ENCODE measurements at regions not wholly inside any gene's neighbourhood (a gene's known extent, or its start where the extent isn't known, plus 50 kb on each side); places are given as distances from the start of the nearest gene placed in this dataset.

DNA sequence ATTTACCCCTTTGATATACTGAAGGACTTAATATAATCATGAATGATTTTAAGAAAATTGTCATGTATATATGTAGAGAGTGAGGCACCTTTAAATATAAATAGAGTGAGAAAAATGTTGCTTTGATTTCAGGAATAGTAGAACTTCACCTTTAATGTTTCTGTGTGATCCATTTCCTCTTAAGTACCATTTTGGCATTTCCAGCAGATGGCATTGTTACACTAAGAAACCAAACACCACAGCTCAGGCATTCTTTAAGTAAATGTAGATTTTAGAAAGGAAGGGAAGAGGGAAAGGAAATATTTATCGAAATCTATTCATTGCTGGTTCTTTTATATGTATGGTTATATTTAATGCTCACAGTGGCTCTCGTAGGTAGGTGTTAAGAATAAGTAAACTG is 556.7 kb upstream of the FBXO33 start:
- Histone ChIP-seq H3K9me3 (no peaks in the 10 kb centered on the region), H3K36me3 (replicated peaks in 1 of 2; ENCODE audit: control insufficient read depth in 1 of 2, insufficient read depth in 2 of 2, low read length in 1 of 2) (no peaks in the 10 kb centered on the region), H3K27me3 (ENCODE audit: insufficient read depth) (no peaks in the 10 kb centered on the region), H3K4me1 (ENCODE audit: control insufficient read depth in 1 of 2, insufficient read depth in 2 of 2, low read depth in 1 of 2, low read length in 1 of 2) (no peaks in the 10 kb centered on the region), H4K20me1 (ENCODE audit: insufficient read depth) (no peaks in the 10 kb centered on the region), H3K9me2 (no peaks in the 10 kb centered on the region), H3K4me3 (ENCODE audit: low read depth in 2 of 2, low read length in 1 of 2) (peak overlapping the region in 1 of 2 experiments; percentile 39; a peak in 1 of 4 replicates), H2AFZ (ENCODE audit: low read depth) (no peak overlapping the region), H3K79me2 (ENCODE audit: insufficient read depth) (no peaks in the 10 kb centered on the region), H3F3A (replicated peaks; ENCODE audit: insufficient read depth) (no peaks in the 10 kb centered on the region), H3K4me2 (no peak overlapping the region), H3K9ac (no peak overlapping the region), H3K27ac (ENCODE audit: low read depth in 2 of 2, low read length in 1 of 2) (no peak overlapping the region)
- no peak for DNase-seq
- TF ChIP-seq POLR2AphosphoS5 (IDR thresholded peaks at IDR 0.05; ENCODE audit: low read depth, low read length) (no peak), CTCF (IDR thresholded peaks at IDR 0.05) (peak; percentile 51), RAD21 (IDR thresholded peaks at IDR 0.05; ENCODE audit: low read length) (peak; percentile 47)
- POLR2A ChIA-PET, result no interaction called here
- WGBS (ENCODE audit: low lambda C conversion rate), result 0% methylated on average over 2 of the region's 2 CpGs
- CTCF ChIA-PET, result no interaction called here

DNA sequence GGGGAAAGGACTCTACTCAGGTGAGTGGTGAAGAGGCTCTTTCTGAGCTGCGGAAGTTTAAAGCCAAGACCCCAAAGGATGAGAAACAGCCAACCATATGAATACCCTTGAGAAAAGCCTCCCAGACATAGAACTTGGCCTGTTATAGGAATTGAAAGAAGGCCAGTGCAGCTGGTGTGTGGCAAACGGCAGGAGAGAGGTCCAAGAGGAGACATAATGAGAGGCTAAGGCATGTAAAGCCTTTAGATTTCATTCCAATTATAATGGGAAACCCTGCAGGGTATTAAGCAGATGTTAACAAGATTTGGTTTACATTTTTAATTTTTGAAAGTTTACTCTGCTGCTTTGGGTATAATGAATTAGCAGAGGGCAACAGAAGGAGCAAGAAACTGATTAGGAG is 552.1 kb upstream of the FBXO33 start:
- Histone ChIP-seq H3K27ac (ENCODE audit: low read depth in 2 of 2, low read length in 1 of 2) (no peak overlapping the region), H3K4me2 (no peak overlapping the region), H3K36me3 (replicated peaks in 1 of 2; ENCODE audit: control insufficient read depth in 1 of 2, insufficient read depth in 2 of 2, low read length in 1 of 2) (no peaks in the 10 kb centered on the region), H3K27me3 (ENCODE audit: insufficient read depth) (no peaks in the 10 kb centered on the region), H3K79me2 (ENCODE audit: insufficient read depth) (no peaks in the 10 kb centered on the region), H2AFZ (ENCODE audit: low read depth) (no peak overlapping the region), H3K4me3 (ENCODE audit: low read depth in 2 of 2, low read length in 1 of 2) (no peak overlapping the region), H3K9me3 (no peaks in the 10 kb centered on the region), H3K9me2 (no peaks in the 10 kb centered on the region), H3K9ac (no peak overlapping the region), H3F3A (replicated peaks; ENCODE audit: insufficient read depth) (no peaks in the 10 kb centered on the region), H4K20me1 (ENCODE audit: insufficient read depth) (no peaks in the 10 kb centered on the region), H3K4me1 (ENCODE audit: control insufficient read depth in 1 of 2, insufficient read depth in 2 of 2, low read depth in 1 of 2, low read length in 1 of 2) (no peaks in the 10 kb centered on the region)
- ChIA-PET CTCF (no interaction called here), POLR2A (no interaction called here)
- DNase-seq, result no peak
- 19% methylated on average over 2 of the region's 2 CpGs for WGBS (ENCODE audit: low lambda C conversion rate)
- TF ChIP-seq NFIC (IDR thresholded peaks at IDR 0.05; ENCODE audit: borderline replicate concordance) (no peak), FOSL2 (IDR thresholded peaks at IDR 0.05; ENCODE audit: borderline replicate concordance, low read depth) (no peak), POLR2AphosphoS5 (IDR thresholded peaks at IDR 0.05; ENCODE audit: low read depth, low read length) (no peak), SMC3 (IDR thresholded peaks at IDR 0.05; ENCODE audit: low read depth, low read length) (no peak)

DNA sequence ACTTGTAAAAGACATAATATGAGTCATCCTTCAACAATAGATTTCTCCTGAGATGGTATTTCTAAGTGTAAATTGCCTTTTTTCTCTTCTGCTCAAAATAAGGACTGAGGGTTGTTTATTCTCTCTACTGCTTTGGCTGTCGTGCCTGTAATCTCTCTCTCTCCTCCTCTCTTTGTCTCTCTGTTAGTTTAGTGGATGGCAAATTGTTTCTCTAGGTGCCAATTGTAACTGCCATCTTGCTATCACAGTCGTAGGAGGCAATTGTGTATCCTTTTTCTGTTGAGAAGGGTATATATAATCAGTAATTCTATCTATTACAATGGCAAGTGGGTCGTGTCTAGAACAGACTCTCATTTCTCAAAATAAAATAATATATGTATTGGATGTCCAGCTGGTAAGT is 545.0 kb upstream of the FBXO33 start:
- H3K4me1 ChIP-seq (ENCODE audit: control insufficient read depth in 1 of 2, insufficient read depth in 2 of 2, low read depth in 1 of 2, low read length in 1 of 2), result no peaks in the 10 kb centered on the region
- WGBS (ENCODE audit: low lambda C conversion rate), result 0% methylated on average over 3 of the region's 3 CpGs
- POLR2A ChIA-PET, result no interaction called here
- no peaks in the 10 kb centered on the region for H3F3A ChIP-seq (replicated peaks; ENCODE audit: insufficient read depth)
- H3K27me3 ChIP-seq (ENCODE audit: insufficient read depth), result no peaks in the 10 kb centered on the region
- no peaks in the 10 kb centered on the region for H3K79me2 ChIP-seq (ENCODE audit: insufficient read depth)
- no peaks in the 10 kb centered on the region for H3K9me3 ChIP-seq
- H2AFZ ChIP-seq (ENCODE audit: low read depth), result no peak overlapping the region
- no peak overlapping the region for H3K4me2 ChIP-seq
- no peak overlapping the region for H3K9ac ChIP-seq
- no peak overlapping the region for H3K4me3 ChIP-seq (ENCODE audit: low read depth in 2 of 2, low read length in 1 of 2)
- no peaks in the 10 kb centered on the region for H3K9me2 ChIP-seq
- H4K20me1 ChIP-seq (ENCODE audit: insufficient read depth), result no peaks in the 10 kb centered on the region
- CTCF ChIA-PET, result no interaction called here
- no peaks in the 10 kb centered on the region for H3K36me3 ChIP-seq (replicated peaks in 1 of 2; ENCODE audit: control insufficient read depth in 1 of 2, insufficient read depth in 2 of 2, low read length in 1 of 2)
- no peak for TF ChIP-seq POLR2AphosphoS5 (IDR thresholded peaks at IDR 0.05; ENCODE audit: low read depth, low read length)
- TF ChIP-seq, protein P1, sequence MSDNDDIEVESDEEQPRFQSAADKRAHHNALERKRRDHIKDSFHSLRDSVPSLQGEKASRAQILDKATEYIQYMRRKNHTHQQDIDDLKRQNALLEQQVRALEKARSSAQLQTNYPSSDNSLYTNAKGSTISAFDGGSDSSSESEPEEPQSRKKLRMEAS (IDR thresholded peaks at IDR 0.05; ENCODE audit: low read depth), result no peak
- TF ChIP-seq GATA2 (CRISPR knock-in tag; IDR thresholded peaks at IDR 0.05), result no peak
- TF ChIP-seq FOSL2 (IDR thresholded peaks at IDR 0.05; ENCODE audit: borderline replicate concordance, low read depth), result no peak
- DNase-seq, result no peak
- no peak overlapping the region for H3K27ac ChIP-seq (ENCODE audit: low read depth in 2 of 2, low read length in 1 of 2)
